ENCODE measurements at regions not wholly inside any gene's neighbourhood (a gene's known extent, or its start where the extent isn't known, plus 50 kb on each side); places are given as distances from the start of the nearest gene placed in this dataset.

- TF ChIP-seq REST (IDR thresholded peaks at IDR 0.05; ENCODE audit: low read depth) = no peak
- TF ChIP-seq EP300 (IDR thresholded peaks at IDR 0.05; ENCODE audit: borderline replicate concordance) = no peak
- TF ChIP-seq TEAD4 (IDR thresholded peaks at IDR 0.05) = no peak
Observed at GRCh38 chr17:70310221-70310672, 140.9 kb downstream of the KCNJ2 start.
